ENCODE measurements at regions not wholly inside any gene's neighbourhood (a gene's known extent, or its start where the extent isn't known, plus 50 kb on each side); places are given as distances from the start of the nearest gene placed in this dataset.
"Not testable (repeated sequence)": the region's sequence is repeated elsewhere in the genome, so short reads cannot be mapped to it uniquely, and the experiment has no call there.

- not testable (repeated sequence) for H3K4me3 ChIP-seq (ENCODE audit: low read depth, low read length); DNase-seq (ENCODE audit: extremely low spot score); H3K4me1 ChIP-seq (ENCODE audit: insufficient read depth); H3K36me3 ChIP-seq (ENCODE audit: insufficient read depth); H3K27ac ChIP-seq (ENCODE audit: low read depth)
- 11% methylated on average over 10 of the region's 10 CpGs for WGBS
These were observed 498.4 kb downstream of the PRIM2 start for GRCh38 chr6:57815826-57816225.

GRCh38 chr6:57821325-57821724 lies 503.9 kb downstream of the PRIM2 start:
- not testable (repeated sequence) for H3K4me3 ChIP-seq (ENCODE audit: low read depth, low read length); H3K27ac ChIP-seq (ENCODE audit: low read depth); DNase-seq (ENCODE audit: extremely low spot score); H3K36me3 ChIP-seq (ENCODE audit: insufficient read depth); H3K4me1 ChIP-seq (ENCODE audit: insufficient read depth)
- WGBS, result 2% methylated on average over 8 of the region's 21 CpGs

- not testable (repeated sequence) for H3K4me3 ChIP-seq (ENCODE audit: low read depth, low read length); H3K4me1 ChIP-seq (ENCODE audit: insufficient read depth); H3K36me3 ChIP-seq (ENCODE audit: insufficient read depth); H3K27ac ChIP-seq (ENCODE audit: low read depth); DNase-seq (ENCODE audit: extremely low spot score)
- 4% methylated on average over 19 of the region's 19 CpGs for WGBS
These were observed 505.0 kb downstream of the PRIM2 start for GRCh38 chr6:57822448-57822847.

GRCh38 chr6:57822896-57823358 lies 505.5 kb downstream of the PRIM2 start:
- Histone ChIP-seq H3K4me1 (ENCODE audit: insufficient read depth) (no peaks in the 10 kb centered on the region), H3K27ac (ENCODE audit: low read depth) (no peak overlapping the region), H3K4me3 (ENCODE audit: low read depth, low read length) (no peak overlapping the region), H3K36me3 (ENCODE audit: insufficient read depth) (no peaks in the 10 kb centered on the region)
- DNase-seq (ENCODE audit: extremely low spot score), result no peak
- WGBS, result 5% methylated on average over 27 of the region's 27 CpGs

GRCh38 chr6:57837622-57838209 lies 520.3 kb downstream of the PRIM2 start:
- H3K4me3 ChIP-seq (ENCODE audit: low read depth, low read length); H3K4me1 ChIP-seq (ENCODE audit: insufficient read depth); H3K27ac ChIP-seq (ENCODE audit: low read depth); DNase-seq (ENCODE audit: extremely low spot score); H3K36me3 ChIP-seq (ENCODE audit: insufficient read depth): not testable (repeated sequence)
- 57% methylated on average over 9 of the region's 9 CpGs for WGBS

GRCh38 chr6:57841551-57841950 lies 524.1 kb downstream of the PRIM2 start:
- DNase-seq (ENCODE audit: extremely low spot score); H3K4me3 ChIP-seq (ENCODE audit: low read depth, low read length); H3K27ac ChIP-seq (ENCODE audit: low read depth); H3K36me3 ChIP-seq (ENCODE audit: insufficient read depth); H3K4me1 ChIP-seq (ENCODE audit: insufficient read depth): not testable (repeated sequence)
- WGBS, result 86% methylated on average over 6 of the region's 6 CpGs

GRCh38 chr6:57853745-57854407 lies 536.4 kb downstream of the PRIM2 start:
- not testable (repeated sequence) for DNase-seq (ENCODE audit: extremely low spot score); H3K36me3 ChIP-seq (ENCODE audit: insufficient read depth); H3K4me3 ChIP-seq (ENCODE audit: low read depth, low read length); H3K4me1 ChIP-seq (ENCODE audit: insufficient read depth); H3K27ac ChIP-seq (ENCODE audit: low read depth)
- WGBS, result 4% methylated on average over 32 of the region's 44 CpGs

- 75% methylated on average over 5 of the region's 6 CpGs for WGBS
- H3K4me1 ChIP-seq (ENCODE audit: insufficient read depth); H3K27ac ChIP-seq (ENCODE audit: low read depth); H3K4me3 ChIP-seq (ENCODE audit: low read depth, low read length); H3K36me3 ChIP-seq (ENCODE audit: insufficient read depth); DNase-seq (ENCODE audit: extremely low spot score): not testable (repeated sequence)
These were observed 543.3 kb downstream of the PRIM2 start for GRCh38 chr6:57860481-57861315.

- not testable (repeated sequence) for H3K27ac ChIP-seq (ENCODE audit: low read depth); DNase-seq (ENCODE audit: extremely low spot score); H3K36me3 ChIP-seq (ENCODE audit: insufficient read depth); H3K4me1 ChIP-seq (ENCODE audit: insufficient read depth); H3K4me3 ChIP-seq (ENCODE audit: low read depth, low read length)
- 51% methylated on average over 3 of the region's 3 CpGs for WGBS
These were observed 552.7 kb downstream of the PRIM2 start for GRCh38 chr6:57870083-57870482.

- not testable (repeated sequence) for H3K27ac ChIP-seq (ENCODE audit: low read depth); H3K36me3 ChIP-seq (ENCODE audit: insufficient read depth); H3K4me1 ChIP-seq (ENCODE audit: insufficient read depth); H3K4me3 ChIP-seq (ENCODE audit: low read depth, low read length); DNase-seq (ENCODE audit: extremely low spot score)
- 69% methylated on average over 7 of the region's 7 CpGs for WGBS
These were observed 556.0 kb downstream of the PRIM2 start for GRCh38 chr6:57873424-57873823.

GRCh38 chr6:57876659-57877058 lies 559.2 kb downstream of the PRIM2 start:
- DNase-seq (ENCODE audit: extremely low spot score); H3K27ac ChIP-seq (ENCODE audit: low read depth); H3K4me3 ChIP-seq (ENCODE audit: low read depth, low read length); H3K36me3 ChIP-seq (ENCODE audit: insufficient read depth); H3K4me1 ChIP-seq (ENCODE audit: insufficient read depth): not testable (repeated sequence)
- WGBS, result 82% methylated on average over 2 of the region's 2 CpGs

GRCh38 chr6:57877729-57878128 lies 560.3 kb downstream of the PRIM2 start:
- not testable (repeated sequence) for DNase-seq (ENCODE audit: extremely low spot score); H3K4me3 ChIP-seq (ENCODE audit: low read depth, low read length); H3K27ac ChIP-seq (ENCODE audit: low read depth); H3K4me1 ChIP-seq (ENCODE audit: insufficient read depth); H3K36me3 ChIP-seq (ENCODE audit: insufficient read depth)
- WGBS, result 85% methylated on average over 3 of the region's 3 CpGs

- H3K36me3 ChIP-seq (ENCODE audit: insufficient read depth); H3K4me3 ChIP-seq (ENCODE audit: low read depth, low read length); H3K4me1 ChIP-seq (ENCODE audit: insufficient read depth); H3K27ac ChIP-seq (ENCODE audit: low read depth); DNase-seq (ENCODE audit: extremely low spot score): not testable (repeated sequence)
- WGBS, result 58% methylated on average over 1 of the region's 1 CpG
These were observed 561.4 kb downstream of the PRIM2 start for GRCh38 chr6:57878792-57879191.

GRCh38 chr6:57898850-57899249 lies 581.4 kb downstream of the PRIM2 start:
- not testable (repeated sequence) for H3K4me3 ChIP-seq (ENCODE audit: low read depth, low read length); DNase-seq (ENCODE audit: extremely low spot score); H3K27ac ChIP-seq (ENCODE audit: low read depth); H3K36me3 ChIP-seq (ENCODE audit: insufficient read depth); H3K4me1 ChIP-seq (ENCODE audit: insufficient read depth)
- 76% methylated on average over 5 of the region's 5 CpGs for WGBS

All from urinary bladder (tissue), 3 donors.